B cell (primary cell): ENCODE measurements at regions not wholly inside any gene's neighbourhood (a gene's known extent, or its start where the extent isn't known, plus 50 kb on each side); places are given as distances from the start of the nearest gene placed in this dataset.

Experiments used
- EZH2 ChIP-seq: IDR thresholded peaks from 2 replicates; pipeline ENCODE4 v1.6.1; 2012; ENCODE audit warnings: borderline replicate concordance, low read depth, mild to moderate bottlenecking, moderate library complexity, low read length; ENCODE audit not compliant: insufficient read depth, poor library complexity, severe bottlenecking
- TF ChIP-seq, protein P1 (sequence below): fragments of 200-600 bp; IDR thresholded peaks from one replicate; pipeline ENCODE4 v1.8.0; 2022; ENCODE audit warnings: antibody characterized with exemption, mild to moderate bottlenecking

DNA sequence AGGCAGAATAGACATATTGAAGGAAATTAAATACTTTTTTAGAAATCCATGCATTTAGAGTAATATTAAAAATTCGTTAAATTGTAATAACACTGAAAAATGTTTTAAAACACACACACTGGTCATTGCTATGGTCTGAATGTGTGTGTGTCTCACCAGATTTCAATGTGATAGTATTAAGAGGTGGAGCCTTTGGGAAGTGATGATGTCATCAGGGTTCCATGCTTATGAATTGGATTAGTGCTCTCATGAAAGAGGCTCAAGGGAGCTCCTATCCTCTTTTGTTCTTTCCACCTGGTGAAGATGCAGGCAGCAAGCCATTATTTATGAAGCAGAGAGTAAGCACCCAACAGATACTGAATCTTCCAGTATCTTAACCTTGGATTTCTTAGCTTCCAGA is 441.8 kb downstream of the CDH2 start:
- TF ChIP-seq, protein P1, sequence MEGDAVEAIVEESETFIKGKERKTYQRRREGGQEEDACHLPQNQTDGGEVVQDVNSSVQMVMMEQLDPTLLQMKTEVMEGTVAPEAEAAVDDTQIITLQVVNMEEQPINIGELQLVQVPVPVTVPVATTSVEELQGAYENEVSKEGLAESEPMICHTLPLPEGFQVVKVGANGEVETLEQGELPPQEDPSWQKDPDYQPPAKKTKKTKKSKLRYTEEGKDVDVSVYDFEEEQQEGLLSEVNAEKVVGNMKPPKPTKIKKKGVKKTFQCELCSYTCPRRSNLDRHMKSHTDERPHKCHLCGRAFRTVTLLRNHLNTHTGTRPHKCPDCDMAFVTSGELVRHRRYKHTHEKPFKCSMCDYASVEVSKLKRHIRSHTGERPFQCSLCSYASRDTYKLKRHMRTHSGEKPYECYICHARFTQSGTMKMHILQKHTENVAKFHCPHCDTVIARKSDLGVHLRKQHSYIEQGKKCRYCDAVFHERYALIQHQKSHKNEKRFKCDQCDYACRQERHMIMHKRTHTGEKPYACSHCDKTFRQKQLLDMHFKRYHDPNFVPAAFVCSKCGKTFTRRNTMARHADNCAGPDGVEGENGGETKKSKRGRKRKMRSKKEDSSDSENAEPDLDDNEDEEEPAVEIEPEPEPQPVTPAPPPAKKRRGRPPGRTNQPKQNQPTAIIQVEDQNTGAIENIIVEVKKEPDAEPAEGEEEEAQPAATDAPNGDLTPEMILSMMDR, result no peak
- no peak for TF ChIP-seq EZH2
